GM23338 (cell line): ENCODE measurements at regions not wholly inside any gene's neighbourhood (a gene's known extent, or its start where the extent isn't known, plus 50 kb on each side); places are given as distances from the start of the nearest gene placed in this dataset.

Source experiments
- EZH2 ChIP-seq: fragments of 200-600 bp; sonication (generic); IDR thresholded peaks from one replicate; pipeline ENCODE4 v1.8.0; 2017; ENCODE audit warnings: antibody characterized with exemption, mild to moderate bottlenecking, low read depth; ENCODE audit not compliant: unreplicated experiment
- EZH2phosphoT487 ChIP-seq: fragments of 200-600 bp; sonication (generic); IDR thresholded peaks from one replicate; pipeline ENCODE4 v1.8.1; 2018; ENCODE audit warnings: antibody characterized with exemption; ENCODE audit not compliant: unreplicated experiment
- STAT1 ChIP-seq: IDR thresholded peaks from one replicate; pipeline ENCODE4 v1.6.1; 2016; ENCODE audit warnings: antibody characterized with exemption; ENCODE audit not compliant: unreplicated experiment
- TF ChIP-seq, protein P1 (sequence below), 2 experiments: fragments of 200-600 bp in 1 of 2; sonication (generic) in 1 of 2; conservative IDR thresholded peaks; 2 replicates each; pipeline versions ENCODE4 v1.5.1 to v1.6.1; 2016 to 2017; ENCODE audit warnings: antibody characterized with exemption in 2 of 2, low read depth in 2 of 2, mild to moderate bottlenecking in 2 of 2, moderate library complexity in 1 of 2

DNA sequence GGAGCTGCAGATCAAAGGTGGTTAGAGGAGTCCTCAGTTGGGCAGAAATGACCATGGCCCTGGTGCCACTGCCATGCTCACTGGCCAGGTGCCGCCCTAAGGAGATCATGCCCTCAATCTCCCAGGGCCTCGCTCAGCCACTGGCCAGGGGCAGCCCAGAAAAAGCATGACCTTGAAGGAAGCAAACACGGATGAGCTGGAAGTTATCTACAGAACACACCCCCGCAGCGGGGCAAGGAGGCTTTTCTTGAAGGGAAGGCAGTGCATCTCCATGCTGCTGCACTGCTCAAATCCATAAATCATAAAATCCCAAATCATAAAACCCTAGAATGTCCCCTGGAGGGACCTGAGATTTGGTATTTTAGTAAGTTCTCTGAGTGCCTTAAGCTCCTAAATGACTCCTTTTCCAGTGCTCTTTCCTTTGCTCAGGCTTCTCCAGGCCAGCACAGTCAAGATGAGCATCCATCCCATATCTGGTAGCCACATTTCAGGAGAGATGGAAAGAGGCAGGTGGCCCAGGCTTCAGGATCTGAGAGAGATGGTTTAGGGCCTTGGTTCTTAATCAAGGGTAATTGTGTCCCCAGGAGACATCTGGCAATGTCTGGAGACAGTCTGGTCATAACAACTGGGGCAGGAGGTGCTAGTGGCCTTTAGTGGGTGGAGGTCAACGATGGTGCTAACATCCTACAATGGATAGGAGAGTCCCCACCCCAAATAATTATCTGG, 217.3 kb downstream of the RBM19 start:
- TF ChIP-seq EZH2phosphoT487 (no peak), EZH2 (no peak), STAT1 (no peak)
- TF ChIP-seq, protein P1, sequence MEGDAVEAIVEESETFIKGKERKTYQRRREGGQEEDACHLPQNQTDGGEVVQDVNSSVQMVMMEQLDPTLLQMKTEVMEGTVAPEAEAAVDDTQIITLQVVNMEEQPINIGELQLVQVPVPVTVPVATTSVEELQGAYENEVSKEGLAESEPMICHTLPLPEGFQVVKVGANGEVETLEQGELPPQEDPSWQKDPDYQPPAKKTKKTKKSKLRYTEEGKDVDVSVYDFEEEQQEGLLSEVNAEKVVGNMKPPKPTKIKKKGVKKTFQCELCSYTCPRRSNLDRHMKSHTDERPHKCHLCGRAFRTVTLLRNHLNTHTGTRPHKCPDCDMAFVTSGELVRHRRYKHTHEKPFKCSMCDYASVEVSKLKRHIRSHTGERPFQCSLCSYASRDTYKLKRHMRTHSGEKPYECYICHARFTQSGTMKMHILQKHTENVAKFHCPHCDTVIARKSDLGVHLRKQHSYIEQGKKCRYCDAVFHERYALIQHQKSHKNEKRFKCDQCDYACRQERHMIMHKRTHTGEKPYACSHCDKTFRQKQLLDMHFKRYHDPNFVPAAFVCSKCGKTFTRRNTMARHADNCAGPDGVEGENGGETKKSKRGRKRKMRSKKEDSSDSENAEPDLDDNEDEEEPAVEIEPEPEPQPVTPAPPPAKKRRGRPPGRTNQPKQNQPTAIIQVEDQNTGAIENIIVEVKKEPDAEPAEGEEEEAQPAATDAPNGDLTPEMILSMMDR (conservative IDR thresholded peaks at IDR 0.05; ENCODE audit: low read depth in 2 of 2), result no peak
